OCI-LY7 (cell line): ENCODE measurements at regions not wholly inside any gene's neighbourhood (a gene's known extent, or its start where the extent isn't known, plus 50 kb on each side); places are given as distances from the start of the nearest gene placed in this dataset.

Experiments
- BruUV-seq: library from RNA; stranded (reverse); fragments of 400-500 nt; replicated peaks from 2 replicates; lab custom pipeline; 2021; lab: Mats Ljungman, UMichigan
- CTCF ChIA-PET: fragments of 300-600 bp; sonication (Branson Sonifier 250); formaldehyde crosslinking; loops from one replicate; lab custom pipeline; 2022; ENCODE audit warnings: antibody characterized with exemption; ENCODE audit not compliant: unreplicated experiment; lab: Charles Lee
- POLR2A ChIA-PET: fragments of 300-600 bp; sonication (Branson Sonifier 250); formaldehyde crosslinking; loops from one replicate; lab custom pipeline; 2022; ENCODE audit warnings: antibody characterized with exemption; lab: Charles Lee
- DNase-seq: peaks from one replicate; pipeline ENCODE4 v3.0.0-alpha.2; 2015; ENCODE audit warnings: low spot score
- H2AFZ ChIP-seq: fragments of 200-600 bp; sonication (generic), shearing (Covaris generic); 2 replicates; pipeline ENCODE4 v1.6.1; 2014; ENCODE audit warnings: mild to moderate bottlenecking, antibody characterized with exemption, low read length, moderate library complexity
- H3K27ac ChIP-seq: fragments of 200-600 bp; sonication (generic); 2 replicates; pipeline ENCODE4 v1.5.1; 2014; ENCODE audit warnings: mixed run types, low read depth, mild to moderate bottlenecking, moderate library complexity, low read length, inconsistent platforms; ENCODE audit not compliant: poor library complexity, severe bottlenecking
- H3K36me3 ChIP-seq: fragments of 200-600 bp; sonication (generic); 2 replicates; pipeline ENCODE4 v1.6.1; 2014; ENCODE audit warnings: mild to moderate bottlenecking, antibody characterized with exemption, low read length, moderate library complexity, mixed read lengths; ENCODE audit not compliant: insufficient read depth
- H3K4me1 ChIP-seq: fragments of 200-600 bp; sonication (generic); 2 replicates; pipeline ENCODE4 v1.5.1; 2014; ENCODE audit warnings: mild to moderate bottlenecking, low read length; ENCODE audit not compliant: insufficient read depth, poor library complexity, severe bottlenecking
- H3K4me2 ChIP-seq: fragments of 200-600 bp; sonication (generic); 2 replicates; pipeline ENCODE4 v1.6.1; 2014; ENCODE audit warnings: mild to moderate bottlenecking, low read length
- H3K4me3 ChIP-seq: fragments of 200-600 bp; sonication (generic); 2 replicates; pipeline ENCODE4 v1.5.1; 2014; ENCODE audit warnings: mild to moderate bottlenecking, low read depth, low read length; ENCODE audit not compliant: poor library complexity, severe bottlenecking
- H3K79me2 ChIP-seq: fragments of 200-600 bp; sonication (generic); 2 replicates; pipeline ENCODE4 v1.6.1; 2016; ENCODE audit warnings: low read depth, mild to moderate bottlenecking, low read length, moderate library complexity, mixed read lengths; ENCODE audit not compliant: insufficient read depth
- H3K9me2 ChIP-seq: fragments of 200-600 bp; sonication (generic); 2 replicates; pipeline ENCODE4 v1.6.1; 2016; ENCODE audit warnings: mild to moderate bottlenecking, low read length, mixed read lengths; ENCODE audit not compliant: insufficient read depth
- H3K9me3 ChIP-seq: fragments of 200-600 bp; sonication (generic); 2 replicates; pipeline ENCODE4 v1.6.1; 2014; ENCODE audit warnings: mild to moderate bottlenecking, mixed run types, low read length, mixed read lengths
- H4K20me1 ChIP-seq: fragments of 200-600 bp; sonication (generic); 2 replicates; pipeline ENCODE4 v1.6.1; 2014; ENCODE audit warnings: mild to moderate bottlenecking, antibody characterized with exemption, low read length, moderate library complexity, mixed read lengths; ENCODE audit not compliant: insufficient read depth
- CTCF ChIP-seq: fragments of 200-600 bp; sonication (generic); conservative IDR thresholded peaks from 2 replicates; pipeline ENCODE4 v1.5.1; 2014; ENCODE audit warnings: mild to moderate bottlenecking, antibody characterized with exemption, low read length, moderate library complexity, mixed read lengths
- EZH2phosphoT487 ChIP-seq: fragments of 200-600 bp; sonication (generic); IDR thresholded peaks from 2 replicates; pipeline ENCODE4 v1.6.1; 2018; ENCODE audit warnings: low read depth, borderline replicate concordance, mild to moderate bottlenecking, mixed run types, antibody characterized with exemption, low read length, moderate library complexity, mixed read lengths
- intact Hi-C: fragments of 100-400 bp; cut with micrococcal nuclease; formaldehyde crosslinking; loops from one replicate; pipeline ENCODE4 v1.10.0; 2022; ENCODE audit not compliant: unreplicated experiment

- ChIA-PET POLR2A (no interaction called here), CTCF (interaction anchor here (0.6 kb wide), 1 partner anchor 89 kb away, joined by 3 read pairs; no protein-coding TSS in a partner anchor)
- Histone ChIP-seq H3K4me3 (no peak overlapping the region), H3K4me1 (no peaks in the 10 kb centered on the region), H3K27ac (no peak overlapping the region), H3K9me2 (no peaks in the 10 kb centered on the region), H3K36me3 (peaks cover 7% of the 10 kb centered on the region), H3K9me3 (no peaks in the 10 kb centered on the region), H4K20me1 (no peaks in the 10 kb centered on the region), H3K79me2 (no peaks in the 10 kb centered on the region), H2AFZ (no peak overlapping the region), H3K4me2 (no peak overlapping the region)
- no TSS peak for BruUV-seq
- intact Hi-C loops = no loop called here
- no peak for DNase-seq
- TF ChIP-seq CTCF (no peak), EZH2phosphoT487 (no peak)
Observed at GRCh38 chr17:83004791-83005380, 74.5 kb upstream of the METRNL start.

GRCh38 chr17:83005639-83006038 is 73.8 kb upstream of the METRNL start:
- Histone ChIP-seq H4K20me1 (no peaks in the 10 kb centered on the region), H3K4me2 (no peak overlapping the region), H3K9me2 (no peaks in the 10 kb centered on the region), H3K4me3 (no peak overlapping the region), H3K36me3 (peaks cover 7% of the 10 kb centered on the region), H3K79me2 (no peaks in the 10 kb centered on the region), H3K9me3 (no peaks in the 10 kb centered on the region), H2AFZ (no peak overlapping the region), H3K27ac (no peak overlapping the region), H3K4me1 (no peaks in the 10 kb centered on the region)
- intact Hi-C loops = no loop called here
- ChIA-PET CTCF (no interaction called here), POLR2A (no interaction called here)
- BruUV-seq = no TSS peak
- no peak for DNase-seq
- TF ChIP-seq CTCF (no peak), EZH2phosphoT487 (no peak)
